ENCODE measurements at regions not wholly inside any gene's neighbourhood (a gene's known extent, or its start where the extent isn't known, plus 50 kb on each side); places are given as distances from the start of the nearest gene placed in this dataset.

GRCh38 chr16:13863075-13863765 lies 56.7 kb upstream of the ERCC4 start:
- DNase-seq (ENCODE audit: extremely low read depth in 1 of 4, low spot score in 3 of 4) (no peak), FAIRE-seq (no peak), ATAC-seq (no peak)
- no peaks in the 10 kb centered on the region for H4K20me1 ChIP-seq (replicated peaks; ENCODE audit: control insufficient read depth, insufficient read depth, low read length)
- no peaks in the 10 kb centered on the region for H3K36me3 ChIP-seq (ENCODE audit: control insufficient read depth, insufficient read depth, low read length)
- BruUV-seq (replicated peaks) = no TSS peak
- H3K4me1 ChIP-seq (replicated peaks in 1 of 2; ENCODE audit: control insufficient read depth in 2 of 2, insufficient read depth in 2 of 2, low read length in 2 of 2) = no peaks in the 10 kb centered on the region
- H3K79me2 ChIP-seq (ENCODE audit: control insufficient read depth, insufficient read depth, low read length) = no peaks in the 10 kb centered on the region
- H3K4me2 ChIP-seq (ENCODE audit: insufficient read depth, low read length) = no peak overlapping the region
- no peaks in the 10 kb centered on the region for H3K9me3 ChIP-seq (replicated peaks; ENCODE audit: control insufficient read depth, insufficient read depth, low read depth, low read length)
- no peak overlapping the region for H3K27ac ChIP-seq (ENCODE audit: extremely low read depth, low read depth, low read length)
- H2AFZ ChIP-seq (ENCODE audit: low read depth, low read length) = no peak overlapping the region
- H3K9ac ChIP-seq (ENCODE audit: insufficient read depth in 1 of 2, low read depth in 2 of 2, low read length in 2 of 2) = no peak overlapping the region
- 0% methylated on average over 4 of the region's 4 CpGs for WGBS (ENCODE audit: insufficient coverage, low coverage, missing lambda C conversion rate)
- H3K4me3 ChIP-seq = no peak overlapping the region
- intact Hi-C loops (cut with micrococcal nuclease) (loop anchor here (10.0 kb wide), 1 partner anchor 128 kb away; no protein-coding TSS in a partner anchor), in situ Hi-C loops (cut with MboI) (no loop called here)
- ChIA-PET CTCF (ENCODE audit: low intra/inter-chr PET ratio) (no interaction called here), POLR2A (interaction anchor here (0.8 to 0.9 kb wide), 2 partner anchors 11 to 21 kb away, joined by 3 read pairs; no protein-coding TSS in a partner anchor)
- no peaks in the 10 kb centered on the region for H3K9me1 ChIP-seq (ENCODE audit: control insufficient read depth, insufficient read depth, low read length)
- H3K27me3 ChIP-seq (ENCODE audit: control insufficient read depth in 2 of 2, insufficient read depth in 2 of 2, low read length in 2 of 2) = no peaks in the 10 kb centered on the region; a peak in 1 of 5 replicates
- TF ChIP-seq TFE3 (CRISPR knock-in tag; IDR thresholded peaks at IDR 0.05) = no peak
- TF ChIP-seq ZNF644 (tag; IDR thresholded peaks at IDR 0.05; ENCODE audit: low read depth) = no peak
- TF ChIP-seq, protein P1, sequence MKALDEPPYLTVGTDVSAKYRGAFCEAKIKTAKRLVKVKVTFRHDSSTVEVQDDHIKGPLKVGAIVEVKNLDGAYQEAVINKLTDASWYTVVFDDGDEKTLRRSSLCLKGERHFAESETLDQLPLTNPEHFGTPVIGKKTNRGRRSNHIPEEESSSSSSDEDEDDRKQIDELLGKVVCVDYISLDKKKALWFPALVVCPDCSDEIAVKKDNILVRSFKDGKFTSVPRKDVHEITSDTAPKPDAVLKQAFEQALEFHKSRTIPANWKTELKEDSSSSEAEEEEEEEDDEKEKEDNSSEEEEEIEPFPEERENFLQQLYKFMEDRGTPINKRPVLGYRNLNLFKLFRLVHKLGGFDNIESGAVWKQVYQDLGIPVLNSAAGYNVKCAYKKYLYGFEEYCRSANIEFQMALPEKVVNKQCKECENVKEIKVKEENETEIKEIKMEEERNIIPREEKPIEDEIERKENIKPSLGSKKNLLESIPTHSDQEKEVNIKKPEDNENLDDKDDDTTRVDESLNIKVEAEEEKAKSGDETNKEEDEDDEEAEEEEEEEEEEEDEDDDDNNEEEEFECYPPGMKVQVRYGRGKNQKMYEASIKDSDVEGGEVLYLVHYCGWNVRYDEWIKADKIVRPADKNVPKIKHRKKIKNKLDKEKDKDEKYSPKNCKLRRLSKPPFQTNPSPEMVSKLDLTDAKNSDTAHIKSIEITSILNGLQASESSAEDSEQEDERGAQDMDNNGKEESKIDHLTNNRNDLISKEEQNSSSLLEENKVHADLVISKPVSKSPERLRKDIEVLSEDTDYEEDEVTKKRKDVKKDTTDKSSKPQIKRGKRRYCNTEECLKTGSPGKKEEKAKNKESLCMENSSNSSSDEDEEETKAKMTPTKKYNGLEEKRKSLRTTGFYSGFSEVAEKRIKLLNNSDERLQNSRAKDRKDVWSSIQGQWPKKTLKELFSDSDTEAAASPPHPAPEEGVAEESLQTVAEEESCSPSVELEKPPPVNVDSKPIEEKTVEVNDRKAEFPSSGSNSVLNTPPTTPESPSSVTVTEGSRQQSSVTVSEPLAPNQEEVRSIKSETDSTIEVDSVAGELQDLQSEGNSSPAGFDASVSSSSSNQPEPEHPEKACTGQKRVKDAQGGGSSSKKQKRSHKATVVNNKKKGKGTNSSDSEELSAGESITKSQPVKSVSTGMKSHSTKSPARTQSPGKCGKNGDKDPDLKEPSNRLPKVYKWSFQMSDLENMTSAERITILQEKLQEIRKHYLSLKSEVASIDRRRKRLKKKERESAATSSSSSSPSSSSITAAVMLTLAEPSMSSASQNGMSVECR (CRISPR knock-in tag; IDR thresholded peaks at IDR 0.05) = no peak
- no peak for TF ChIP-seq ZNF217 (CRISPR knock-in tag; IDR thresholded peaks at IDR 0.05)
- TF ChIP-seq, protein P2, sequence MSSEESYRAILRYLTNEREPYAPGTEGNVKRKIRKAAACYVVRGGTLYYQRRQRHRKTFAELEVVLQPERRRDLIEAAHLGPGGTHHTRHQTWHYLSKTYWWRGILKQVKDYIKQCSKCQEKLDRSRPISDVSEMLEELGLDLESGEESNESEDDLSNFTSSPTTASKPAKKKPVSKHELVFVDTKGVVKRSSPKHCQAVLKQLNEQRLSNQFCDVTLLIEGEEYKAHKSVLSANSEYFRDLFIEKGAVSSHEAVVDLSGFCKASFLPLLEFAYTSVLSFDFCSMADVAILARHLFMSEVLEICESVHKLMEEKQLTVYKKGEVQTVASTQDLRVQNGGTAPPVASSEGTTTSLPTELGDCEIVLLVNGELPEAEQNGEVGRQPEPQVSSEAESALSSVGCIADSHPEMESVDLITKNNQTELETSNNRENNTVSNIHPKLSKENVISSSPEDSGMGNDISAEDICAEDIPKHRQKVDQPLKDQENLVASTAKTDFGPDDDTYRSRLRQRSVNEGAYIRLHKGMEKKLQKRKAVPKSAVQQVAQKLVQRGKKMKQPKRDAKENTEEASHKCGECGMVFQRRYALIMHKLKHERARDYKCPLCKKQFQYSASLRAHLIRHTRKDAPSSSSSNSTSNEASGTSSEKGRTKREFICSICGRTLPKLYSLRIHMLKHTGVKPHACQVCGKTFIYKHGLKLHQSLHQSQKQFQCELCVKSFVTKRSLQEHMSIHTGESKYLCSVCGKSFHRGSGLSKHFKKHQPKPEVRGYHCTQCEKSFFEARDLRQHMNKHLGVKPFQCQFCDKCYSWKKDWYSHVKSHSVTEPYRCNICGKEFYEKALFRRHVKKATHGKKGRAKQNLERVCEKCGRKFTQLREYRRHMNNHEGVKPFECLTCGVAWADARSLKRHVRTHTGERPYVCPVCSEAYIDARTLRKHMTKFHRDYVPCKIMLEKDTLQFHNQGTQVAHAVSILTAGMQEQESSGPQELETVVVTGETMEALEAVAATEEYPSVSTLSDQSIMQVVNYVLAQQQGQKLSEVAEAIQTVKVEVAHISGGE (CRISPR knock-in tag; IDR thresholded peaks at IDR 0.05) = no peak
- TF ChIP-seq ZNF12 (CRISPR knock-in tag; IDR thresholded peaks at IDR 0.05) = peak; percentile 92
